H1 (cell line): ENCODE measurements at regions not wholly inside any gene's neighbourhood (a gene's known extent, or its start where the extent isn't known, plus 50 kb on each side); places are given as distances from the start of the nearest gene placed in this dataset.

Experiments
- CTCF ChIA-PET: fragments of 300-600 bp; sonication (Branson Sonifier 250); formaldehyde crosslinking; loops from one replicate; lab custom pipeline; 2021; ENCODE audit not compliant: partially characterized antibody; lab: Charles Lee
- POLR2A ChIA-PET: fragments of 300-600 bp; sonication (Branson Sonifier 250); formaldehyde crosslinking; loops from one replicate; lab custom pipeline; 2021; ENCODE audit warnings: inconsistent platforms; ENCODE audit not compliant: partially characterized antibody; lab: Charles Lee
- DNase-seq, 2 experiments: peaks; one replicate each; pipeline versions ENCODE4 v3.0.0 to v3.0.0-alpha.2; 2010 to 2022; ENCODE audit warnings: low spot score in 2 of 2, low read depth in 1 of 2, mixed read lengths in 1 of 2
- FAIRE-seq: peaks from 2 replicates; lab custom pipeline; 2011; peaks lifted over from hg19 to GRCh38; lab: Jason Lieb, UNC
- H2AFZ ChIP-seq: 2 replicates; pipeline ENCODE4 v1.8.1; 2012; ENCODE audit warnings: low read length, inconsistent platforms
- H2AK5ac ChIP-seq: 2 replicates; pipeline ENCODE4 v1.6.1; 2013; ENCODE audit warnings: low read depth, low read length
- H2BK120ac ChIP-seq: replicated peaks from 2 replicates; pipeline ENCODE3; 2013; ENCODE audit warnings: low read depth, low read length, inconsistent platforms
- H2BK12ac ChIP-seq: 2 replicates; pipeline ENCODE4 v1.6.1; 2013; ENCODE audit warnings: low read depth, low read length
- H2BK15ac ChIP-seq: 2 replicates; pipeline ENCODE4 v1.6.1; 2013; ENCODE audit warnings: low read length
- H2BK20ac ChIP-seq: 2 replicates; pipeline ENCODE4 v1.6.1; 2013; ENCODE audit warnings: low read length
- H2BK5ac ChIP-seq: 2 replicates; pipeline ENCODE4 v1.6.1; 2013; ENCODE audit warnings: low read depth, low read length
- H3K14ac ChIP-seq: 2 replicates; pipeline ENCODE4 v1.6.1; 2013; ENCODE audit warnings: inconsistent platforms; ENCODE audit not compliant: insufficient read length
- H3K18ac ChIP-seq: 2 replicates; pipeline ENCODE4 v1.6.1; 2013; ENCODE audit warnings: low read length; ENCODE audit errors: extremely low read depth
- H3K23ac ChIP-seq: 2 replicates; pipeline ENCODE4 v1.6.1; 2013; ENCODE audit warnings: inconsistent platforms; ENCODE audit not compliant: insufficient read length
- H3K23me2 ChIP-seq: 2 replicates; pipeline ENCODE4 v1.6.1; 2013; ENCODE audit warnings: low read depth, low read length
- H3K27ac ChIP-seq: 2 replicates; pipeline ENCODE4 v1.6.1; 2011; ENCODE audit warnings: low read depth, low read length, inconsistent platforms
- H3K27me3 ChIP-seq, 4 experiments: replicated peaks in 1 of 4; 1 replicate in 1 of 4; 2 replicates in 3 of 4; pipeline versions ENCODE4 v1.6.1 to v1.8.1; 2011 to 2013; ENCODE audit warnings: low read length in 3 of 4, mild to moderate bottlenecking in 3 of 4, inconsistent platforms in 2 of 4, mixed read lengths in 2 of 4, moderate library complexity in 1 of 4; ENCODE audit not compliant: control insufficient read depth in 3 of 4, insufficient read depth in 3 of 4; ENCODE audit errors: extremely low read depth in 1 of 4
- H3K36me3 ChIP-seq, 4 experiments: 2 replicates each; pipeline versions ENCODE4 v1.6.1 to v1.8.1; 2011 to 2013; ENCODE audit warnings: mild to moderate bottlenecking in 4 of 4, low read length in 3 of 4, moderate library complexity in 2 of 4, control low read depth in 1 of 4, inconsistent platforms in 1 of 4; ENCODE audit not compliant: insufficient read depth in 4 of 4, control insufficient read depth in 2 of 4
- H3K4ac ChIP-seq: replicated peaks from 2 replicates; pipeline ENCODE3; 2013; ENCODE audit warnings: low read length, low read depth, mixed read lengths, inconsistent platforms; ENCODE audit not compliant: insufficient read length
- H3K4me1 ChIP-seq, 4 experiments: replicated peaks in 1 of 4; 1 replicate in 1 of 4; 2 replicates in 3 of 4; pipeline versions ENCODE4 v1.6.1 to v1.8.1; 2011 to 2013; ENCODE audit warnings: low read length in 3 of 4, inconsistent platforms in 2 of 4, mixed read lengths in 1 of 4; ENCODE audit not compliant: insufficient read depth in 4 of 4, control insufficient read depth in 3 of 4
- H3K4me2 ChIP-seq, 2 experiments: 2 replicates each; pipeline versions ENCODE4 v1.6.1 to v1.8.1; 2011 to 2013; ENCODE audit warnings: low read depth in 2 of 2, low read length in 2 of 2, control low read depth in 1 of 2, inconsistent platforms in 1 of 2, mild to moderate bottlenecking in 1 of 2; ENCODE audit not compliant: insufficient read depth in 1 of 2
- H3K4me3 ChIP-seq, 4 experiments: fragments of 200-600, 300-600 bp in 1 of 4; sonication (generic), shearing (Covaris generic), sonication (Bioruptor Twin) in 1 of 4; 2 replicates each; pipeline versions ENCODE4 v1.5.1 to v1.8.1; 2011 to 2016; ENCODE audit warnings: low read length in 4 of 4, low read depth in 3 of 4, control low read depth in 2 of 4, inconsistent platforms in 2 of 4, mild to moderate bottlenecking in 2 of 4, mixed read lengths in 1 of 4, moderate library complexity in 1 of 4; ENCODE audit not compliant: insufficient read depth in 2 of 4; ENCODE audit errors: extremely low read depth in 1 of 4
- H3K56ac ChIP-seq: replicated peaks from 2 replicates; pipeline ENCODE3; 2013; ENCODE audit warnings: low read depth, mild to moderate bottlenecking, mixed read lengths, low read length, inconsistent platforms; ENCODE audit not compliant: insufficient read length
- H3K79me1 ChIP-seq: 2 replicates; pipeline ENCODE4 v1.6.1; 2013; ENCODE audit warnings: low read depth, low read length, control low read depth
- H3K79me2 ChIP-seq, 2 experiments: 2 replicates each; pipeline versions ENCODE4 v1.6.1 to v1.8.1; 2012 to 2013; ENCODE audit warnings: low read length in 2 of 2, mild to moderate bottlenecking in 2 of 2, inconsistent platforms in 1 of 2; ENCODE audit not compliant: insufficient read depth in 2 of 2, control insufficient read depth in 1 of 2
- H3K9ac ChIP-seq, 4 experiments: replicated peaks in 1 of 4; 1 replicate in 1 of 4; 2 replicates in 3 of 4; pipeline versions ENCODE4 v1.6.1 to v1.8.1; 2011 to 2013; ENCODE audit warnings: low read depth in 3 of 4, low read length in 3 of 4, control low read depth in 2 of 4, mild to moderate bottlenecking in 2 of 4, moderate library complexity in 2 of 4, inconsistent platforms in 1 of 4; ENCODE audit errors: extremely low read depth in 1 of 4
- H3K9me3 ChIP-seq, 2 experiments: 2 replicates each; pipeline versions ENCODE4 v1.6.1 to v1.8.1; 2012 to 2013; ENCODE audit warnings: mild to moderate bottlenecking in 2 of 2, moderate library complexity in 2 of 2, control low read depth in 1 of 2, inconsistent platforms in 1 of 2, low read depth in 1 of 2, low read length in 1 of 2, mixed read lengths in 1 of 2; ENCODE audit not compliant: insufficient read depth in 2 of 2
- H4K20me1 ChIP-seq, 2 experiments: replicated peaks in 1 of 2; 2 replicates each; pipeline versions ENCODE3 to v1.8.1; 2011 to 2013; ENCODE audit warnings: inconsistent platforms in 2 of 2, low read length in 2 of 2, mild to moderate bottlenecking in 1 of 2; ENCODE audit not compliant: insufficient read depth in 2 of 2, control insufficient read depth in 1 of 2
- H4K5ac ChIP-seq: 2 replicates; pipeline ENCODE4 v1.6.1; 2013; ENCODE audit warnings: low read length, low read depth, mixed read lengths, inconsistent platforms; ENCODE audit not compliant: insufficient read length
- H4K8ac ChIP-seq: 2 replicates; pipeline ENCODE4 v1.8.0; 2013; ENCODE audit warnings: mild to moderate bottlenecking, moderate library complexity, low read length, inconsistent platforms; ENCODE audit not compliant: insufficient read depth; ENCODE audit errors: extremely low read depth
- H4K91ac ChIP-seq: replicated peaks from 2 replicates; pipeline ENCODE3; 2013; ENCODE audit warnings: low read length, mixed read lengths, inconsistent platforms; ENCODE audit not compliant: insufficient read length
- BACH1 ChIP-seq: IDR thresholded peaks from 2 replicates; pipeline ENCODE4 v1.6.1; 2012; ENCODE audit warnings: low read length, improper control_type of control experiment
- CEBPB ChIP-seq: IDR thresholded peaks from 2 replicates; pipeline ENCODE4 v1.6.1; 2012; ENCODE audit warnings: low read depth, low read length
- CTBP2 ChIP-seq: IDR thresholded peaks from 2 replicates; pipeline ENCODE4 v1.7.0; 2011; ENCODE audit warnings: borderline replicate concordance, mild to moderate bottlenecking, moderate library complexity, mixed read lengths, low read length; ENCODE audit not compliant: insufficient read depth, insufficient read length
- EGR1 ChIP-seq: IDR thresholded peaks from 2 replicates; pipeline ENCODE4 v1.6.1; 2011; ENCODE audit warnings: low read depth, low read length, borderline replicate concordance
- FOSL1 ChIP-seq: IDR thresholded peaks from 2 replicates; pipeline ENCODE4 v1.6.1; 2011; ENCODE audit warnings: mild to moderate bottlenecking, low read depth, low read length, moderate library complexity; ENCODE audit not compliant: insufficient read depth
- HDAC6 ChIP-seq: IDR thresholded peaks from one replicate; pipeline ENCODE4 v1.7.1; 2012; ENCODE audit warnings: low read depth, mild to moderate bottlenecking, inconsistent platforms, low read length, moderate library complexity
- KDM1A ChIP-seq: fragments of 200-600, 300-600 bp; sonication (generic); IDR thresholded peaks from 2 replicates; pipeline ENCODE4 v1.7.1; 2016; ENCODE audit warnings: mild to moderate bottlenecking, low read length, borderline replicate concordance
- NRF1 ChIP-seq: IDR thresholded peaks from 2 replicates; pipeline ENCODE4 v1.6.1; 2011; ENCODE audit warnings: mild to moderate bottlenecking, low read depth, low read length, improper control_type of control experiment
- POLR2A ChIP-seq, 2 experiments: IDR thresholded peaks; 1 replicate in 1 of 2; 2 replicates in 1 of 2; pipeline ENCODE4 v1.6.1; 2011; ENCODE audit warnings: low read depth in 2 of 2, low read length in 2 of 2, mild to moderate bottlenecking in 2 of 2; ENCODE audit errors: control extremely low read depth in 1 of 2
- SIX5 ChIP-seq: IDR thresholded peaks from 2 replicates; pipeline ENCODE4 v1.6.1; 2011; ENCODE audit warnings: mild to moderate bottlenecking, low read depth, low read length
- SP1 ChIP-seq: IDR thresholded peaks from 2 replicates; pipeline ENCODE4 v1.6.1; 2011; ENCODE audit warnings: low read depth, low read length
- WGBS, 2 experiments: shearing (Covaris generic) in 1 of 2; methylation state at CpG; one replicate each; pipeline versions ENCODE4 v1.1.6 to v1.1.7; 2013 to 2015; ENCODE audit warnings: low lambda C conversion rate in 2 of 2, mixed read lengths in 2 of 2, inconsistent platforms in 1 of 2, low coverage in 1 of 2, missing lambda C conversion rate in 1 of 2; ENCODE audit not compliant: insufficient replicate concordance in 2 of 2, insufficient coverage in 1 of 2, insufficient read length in 1 of 2; ENCODE audit errors: extremely low coverage in 1 of 2, missing lambda C conversion rate in 1 of 2; 5-methylcytosine and 5-hydroxymethylcytosine counted together
- TF ChIP-seq, protein P1 (sequence below): IDR thresholded peaks from 2 replicates; pipeline ENCODE4 v1.6.1; 2012; ENCODE audit warnings: inconsistent platforms

DNA sequence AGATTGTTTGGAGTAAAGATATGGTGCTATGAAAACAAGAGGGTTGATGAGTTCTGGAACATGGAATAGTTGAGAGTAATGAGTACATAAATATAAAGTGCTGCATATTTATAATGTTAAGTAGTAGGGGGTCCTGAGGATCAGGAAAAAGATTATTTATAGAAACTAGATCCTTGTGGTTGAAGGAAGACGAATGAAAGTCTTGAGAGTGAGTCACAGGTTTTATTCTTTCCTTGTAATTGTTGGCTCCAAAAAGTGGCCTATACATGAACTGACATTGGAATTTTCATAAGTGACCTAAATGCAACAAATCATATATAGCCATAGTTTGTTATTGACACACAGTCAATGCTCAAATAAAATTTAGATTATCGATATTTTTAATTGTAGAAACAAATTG is 440.4 kb upstream of the PRICKLE1 start:
- Histone ChIP-seq H3K4ac (no peak overlapping the region), H3K27ac (no peak overlapping the region), H2BK120ac (no peak overlapping the region), H2AK5ac (no peak overlapping the region), H3K9ac (no peak overlapping the region), H3K27me3 (no peaks in the 10 kb centered on the region), H3K23me2 (no peaks in the 10 kb centered on the region; the same call in 1 of the 2 replicates), H3K4me3 (no peak overlapping the region), H3K14ac (no peak overlapping the region), H4K91ac (no peak overlapping the region), H3K18ac (no peak overlapping the region), H2BK12ac (no peak overlapping the region), H4K20me1 (no peaks in the 10 kb centered on the region), H2AFZ (no peak overlapping the region), H3K9me3 (peaks cover 3% of the 10 kb centered on the region in 2 experiments; a peak in 2 of 4 replicates), H3K79me1 (no peaks in the 10 kb centered on the region), H3K56ac (no peak overlapping the region), H3K4me1 (no peaks in the 10 kb centered on the region), H4K5ac (no peak overlapping the region), H2BK5ac (no peak overlapping the region), H3K79me2 (no peaks in the 10 kb centered on the region), H4K8ac (no peak overlapping the region), H3K23ac (no peak overlapping the region), H2BK15ac (no peak overlapping the region), H3K36me3 (no peaks in the 10 kb centered on the region), H2BK20ac (no peak overlapping the region), H3K4me2 (no peak overlapping the region)
- ChIA-PET CTCF (no interaction called here), POLR2A (no interaction called here)
- DNase-seq (no peak), FAIRE-seq (no peak)
- 89% methylated on average over 2 of the region's 2 CpGs; no CpG with 5 or more reads in 1 of the 2 experiments for WGBS, 2 experiments
- TF ChIP-seq CTBP2 (no peak), CEBPB (no peak), SP1 (no peak), BACH1 (no peak), NRF1 (no peak), FOSL1 (no peak), SIX5 (no peak), KDM1A (no peak), POLR2A (IDR thresholded peaks at IDR 0.05; ENCODE audit: control extremely low read depth in 1 of 2, low read depth in 2 of 2, low read length in 2 of 2) (no peak), EGR1 (no peak), HDAC6 (no peak)
- TF ChIP-seq, protein P1, sequence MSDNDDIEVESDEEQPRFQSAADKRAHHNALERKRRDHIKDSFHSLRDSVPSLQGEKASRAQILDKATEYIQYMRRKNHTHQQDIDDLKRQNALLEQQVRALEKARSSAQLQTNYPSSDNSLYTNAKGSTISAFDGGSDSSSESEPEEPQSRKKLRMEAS = no peak
